ENCODE measurements at regions not wholly inside any gene's neighbourhood (a gene's known extent, or its start where the extent isn't known, plus 50 kb on each side); places are given as distances from the start of the nearest gene placed in this dataset.

DNA sequence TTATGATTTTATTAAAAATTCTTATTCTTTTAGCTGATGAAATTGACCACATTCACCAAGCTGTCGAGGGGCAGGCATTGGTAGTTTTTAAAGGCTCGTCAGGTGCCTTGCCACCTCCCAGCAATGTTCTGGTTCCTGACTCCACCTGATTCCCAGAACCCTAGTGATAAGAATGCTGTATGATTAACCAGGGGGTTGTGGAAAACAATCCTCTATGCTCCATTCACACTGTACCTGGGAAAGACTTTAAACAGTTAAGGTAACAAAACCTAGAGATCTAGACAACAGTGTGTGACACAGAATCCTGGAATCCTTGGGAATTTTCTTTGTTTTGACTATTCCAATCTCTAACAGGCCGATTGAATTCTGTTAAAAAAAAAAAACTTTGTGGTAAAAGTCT, 165.7 kb upstream of the OLIG3 start:
- H3K9me3 ChIP-seq: peaks cover 0 to 16% (median 7%) of the 10 kb centered on the region in 11 donors
- TF ChIP-seq, protein P1, sequence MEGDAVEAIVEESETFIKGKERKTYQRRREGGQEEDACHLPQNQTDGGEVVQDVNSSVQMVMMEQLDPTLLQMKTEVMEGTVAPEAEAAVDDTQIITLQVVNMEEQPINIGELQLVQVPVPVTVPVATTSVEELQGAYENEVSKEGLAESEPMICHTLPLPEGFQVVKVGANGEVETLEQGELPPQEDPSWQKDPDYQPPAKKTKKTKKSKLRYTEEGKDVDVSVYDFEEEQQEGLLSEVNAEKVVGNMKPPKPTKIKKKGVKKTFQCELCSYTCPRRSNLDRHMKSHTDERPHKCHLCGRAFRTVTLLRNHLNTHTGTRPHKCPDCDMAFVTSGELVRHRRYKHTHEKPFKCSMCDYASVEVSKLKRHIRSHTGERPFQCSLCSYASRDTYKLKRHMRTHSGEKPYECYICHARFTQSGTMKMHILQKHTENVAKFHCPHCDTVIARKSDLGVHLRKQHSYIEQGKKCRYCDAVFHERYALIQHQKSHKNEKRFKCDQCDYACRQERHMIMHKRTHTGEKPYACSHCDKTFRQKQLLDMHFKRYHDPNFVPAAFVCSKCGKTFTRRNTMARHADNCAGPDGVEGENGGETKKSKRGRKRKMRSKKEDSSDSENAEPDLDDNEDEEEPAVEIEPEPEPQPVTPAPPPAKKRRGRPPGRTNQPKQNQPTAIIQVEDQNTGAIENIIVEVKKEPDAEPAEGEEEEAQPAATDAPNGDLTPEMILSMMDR (IDR thresholded peaks at IDR 0.05): no peak
- intact Hi-C loops (cut with DNase I): no loop called here
- ATAC-seq: no peak
- no peaks in the 10 kb centered on the region for H3K36me3 ChIP-seq
- no peaks in the 10 kb centered on the region for H3K27me3 ChIP-seq
- no peak overlapping the region for H3K27ac ChIP-seq
- no peak for DNase-seq
- no peak overlapping the region for H3K4me3 ChIP-seq
- peaks cover 0 to 6% (median 0%) of the 10 kb centered on the region in 9 donors for H3K4me1 ChIP-seq
- 75 to 76% methylated on average over 3 of the region's 3 CpGs for WGBS, 2 donors

DNA sequence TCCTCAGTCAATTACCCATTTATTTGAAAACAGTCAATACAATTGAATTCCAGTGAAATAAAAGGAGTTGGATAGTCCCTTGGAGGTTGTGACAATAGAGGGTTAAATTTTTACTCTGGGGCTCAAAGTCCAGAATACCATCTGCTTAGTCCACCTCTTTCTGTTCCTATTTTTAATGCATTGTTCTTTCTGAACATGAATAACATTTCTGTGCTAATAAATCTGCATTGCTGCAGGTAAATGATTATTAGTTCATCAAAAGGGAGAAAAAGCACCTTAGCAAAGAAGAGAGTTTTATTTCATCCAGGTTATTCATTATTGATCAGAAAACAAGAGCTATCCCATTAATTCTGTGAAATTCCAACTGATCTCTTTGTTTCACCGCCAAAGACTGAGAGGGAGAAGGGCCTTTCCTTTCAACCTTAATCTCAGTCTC, 166.1 kb upstream of the OLIG3 start:
- no peak overlapping the region for H3K4me3 ChIP-seq
- H3K4me1 ChIP-seq: peaks cover 0 to 6% (median 0%) of the 10 kb centered on the region in 9 donors
- WGBS, 2 donors: 80 to 88% methylated on average over 1 of the region's 1 CpG
- intact Hi-C loops (cut with DNase I): no loop called here
- no peak for ATAC-seq
- no peaks in the 10 kb centered on the region for H3K27me3 ChIP-seq
- no peak overlapping the region for H3K27ac ChIP-seq
- H3K36me3 ChIP-seq: no peaks in the 10 kb centered on the region
- no peak for DNase-seq
- H3K9me3 ChIP-seq: peaks cover 0 to 11% (median 2%) of the 10 kb centered on the region in 11 donors
- TF ChIP-seq, protein P1 (IDR thresholded peaks at IDR 0.05): no peak

DNA sequence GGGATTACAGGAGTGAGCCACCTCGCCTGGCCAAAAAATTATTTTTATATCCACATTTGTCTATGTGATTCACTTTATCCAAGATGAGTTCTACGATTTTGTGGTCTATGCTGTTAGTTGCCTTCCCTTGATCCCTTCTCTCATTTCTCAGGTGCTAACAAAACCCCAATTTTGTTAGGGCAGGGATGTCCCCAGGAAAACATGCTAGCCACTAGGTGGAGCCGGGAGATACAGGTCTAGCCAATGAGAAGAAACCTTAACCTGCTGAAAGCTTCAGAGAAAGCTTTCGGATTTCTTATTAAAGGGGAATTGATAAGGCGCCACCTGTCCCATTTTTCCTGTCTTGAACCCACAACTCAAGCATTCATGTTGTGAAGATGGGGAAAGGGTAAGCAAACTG, 167.4 kb upstream of the OLIG3 start:
- H3K9me3 ChIP-seq: no peaks in the 10 kb centered on the region
- H3K36me3 ChIP-seq: no peaks in the 10 kb centered on the region
- no peak overlapping the region for H3K27ac ChIP-seq
- H3K4me1 ChIP-seq: peaks cover 0 to 7% (median 0%) of the 10 kb centered on the region in 9 donors
- TF ChIP-seq, protein P1 (IDR thresholded peaks at IDR 0.05): peak; percentile 19 to 61 (median 48)
- 73 to 78% methylated on average over 5 of the region's 5 CpGs for WGBS, 2 donors
- H3K4me3 ChIP-seq: no peak overlapping the region
- H3K27me3 ChIP-seq: no peaks in the 10 kb centered on the region
- ATAC-seq: peak in 1 of 8 donors; percentile 58
- intact Hi-C loops (cut with DNase I): no loop called here
- peak; percentile 16 to 19 for DNase-seq

DNA sequence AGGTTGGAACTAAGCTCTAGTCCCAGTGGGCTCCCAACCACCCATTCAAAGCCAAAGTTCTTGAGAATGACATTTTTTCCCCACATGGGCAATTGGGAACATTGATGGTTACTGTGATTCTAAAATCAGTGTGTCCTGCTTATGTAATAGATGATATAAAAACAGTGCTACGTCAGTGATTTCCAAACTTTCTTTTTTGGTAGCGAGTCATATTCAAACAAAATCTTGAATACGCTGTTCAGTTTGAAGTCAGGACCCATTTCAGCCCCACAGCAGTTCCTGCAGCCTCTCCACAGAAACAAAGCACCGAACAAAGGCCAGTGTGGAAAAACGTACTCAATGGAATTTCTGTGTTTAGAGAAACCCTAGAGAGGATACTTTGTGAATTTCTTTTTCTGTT, 170.0 kb upstream of the OLIG3 start:
- no peaks in the 10 kb centered on the region for H3K27me3 ChIP-seq

More for the DNA sequence above, 170.0 kb upstream of the OLIG3 start:
- DNase-seq: no peak
- Histone ChIP-seq H3K9me3 (no peaks in the 10 kb centered on the region), H3K36me3 (no peaks in the 10 kb centered on the region), H3K4me1 (peaks cover 0 to 7% (median 0%) of the 10 kb centered on the region in 9 donors), H3K27ac (no peak overlapping the region), H3K4me3 (no peak overlapping the region)
- WGBS, 2 donors: 67 to 77% methylated on average over 5 of the region's 5 CpGs
- TF ChIP-seq, protein P1 (IDR thresholded peaks at IDR 0.05): no peak
- ATAC-seq: no peak
- intact Hi-C loops (cut with DNase I): no loop called here

Data from heart right ventricle (tissue), 16 donors.